Liver (tissue), 8 donors: ENCODE measurements at regions not wholly inside any gene's neighbourhood (a gene's known extent, or its start where the extent isn't known, plus 50 kb on each side); places are given as distances from the start of the nearest gene placed in this dataset.

Experiments
- DNase-seq: peaks from one replicate; pipeline ENCODE4 v3.0.0-alpha.2; 2017; ENCODE audit warnings: low spot score
- H3K27ac ChIP-seq, 2 donors: one replicate each; pipeline ENCODE4 v1.7.0; 2013; ENCODE audit warnings: inconsistent platforms in 2 of 2, low read length in 2 of 2, control low read depth in 1 of 2, low read depth in 1 of 2, mild to moderate bottlenecking in 1 of 2
- H3K27me3 ChIP-seq, 4 donors: one replicate each; pipeline versions ENCODE4 v1.6.1 to v1.7.0; 2013; ENCODE audit warnings: low read length in 3 of 4, inconsistent platforms in 1 of 4, mild to moderate bottlenecking in 1 of 4, moderate library complexity in 1 of 4; ENCODE audit not compliant: control insufficient read depth in 4 of 4, insufficient read depth in 4 of 4
- H3K36me3 ChIP-seq, 4 donors: one replicate each; pipeline versions ENCODE4 v1.6.1 to v1.7.0; 2013; ENCODE audit warnings: low read length in 3 of 4, mild to moderate bottlenecking in 3 of 4, low read depth in 1 of 4, moderate library complexity in 1 of 4; ENCODE audit not compliant: control insufficient read depth in 4 of 4, insufficient read depth in 3 of 4
- H3K4me1 ChIP-seq, 4 donors: one replicate each; pipeline versions ENCODE4 v1.6.1 to v1.7.0; 2013; ENCODE audit warnings: low read length in 3 of 4, mild to moderate bottlenecking in 3 of 4, moderate library complexity in 1 of 4; ENCODE audit not compliant: control insufficient read depth in 4 of 4, insufficient read depth in 4 of 4
- H3K4me3 ChIP-seq, 3 donors: one replicate each; pipeline versions ENCODE4 v1.6.1 to v1.7.0; 2013; ENCODE audit warnings: low read length in 3 of 3, control low read depth in 1 of 3, low read depth in 1 of 3, mild to moderate bottlenecking in 1 of 3
- H3K9ac ChIP-seq, 2 donors: one replicate each; pipeline ENCODE4 v1.7.0; 2013; ENCODE audit warnings: low read length in 2 of 2, mild to moderate bottlenecking in 2 of 2, moderate library complexity in 2 of 2, control low read depth in 1 of 2, low read depth in 1 of 2
- H3K9me3 ChIP-seq, 4 donors: one replicate each; pipeline versions ENCODE4 v1.6.1 to v1.7.0; 2013; ENCODE audit warnings: low read length in 3 of 4; ENCODE audit not compliant: control insufficient read depth in 4 of 4
- EGR1 ChIP-seq, 2 donors: IDR thresholded peaks; 2 replicates each; pipeline ENCODE4 v1.6.1; 2016 to 2018; ENCODE audit warnings: antibody characterized with exemption in 2 of 2, low read depth in 2 of 2
- FOXA1 ChIP-seq: IDR thresholded peaks from 2 replicates; pipeline ENCODE4 v1.6.1; 2016; ENCODE audit warnings: antibody characterized with exemption
- FOXA2 ChIP-seq: IDR thresholded peaks from 2 replicates; pipeline ENCODE4 v1.6.1; 2016; ENCODE audit warnings: antibody characterized with exemption
- HNF4A ChIP-seq, 2 donors: conservative IDR thresholded peaks; 2 replicates each; pipeline ENCODE4 v1.6.1; 2016; ENCODE audit warnings: antibody characterized with exemption in 2 of 2, mild to moderate bottlenecking in 2 of 2
- HNF4G ChIP-seq: IDR thresholded peaks from 2 replicates; pipeline ENCODE4 v1.6.1; 2016; ENCODE audit warnings: antibody characterized with exemption
- JUND ChIP-seq, 2 donors: IDR thresholded peaks; 2 replicates each; pipeline ENCODE4 v1.6.1; 2016; ENCODE audit warnings: antibody characterized with exemption in 2 of 2
- NR2F2 ChIP-seq: IDR thresholded peaks from 2 replicates; pipeline ENCODE4 v1.6.1; 2016; ENCODE audit warnings: antibody characterized with exemption
- RAD21 ChIP-seq, 2 donors: IDR thresholded peaks; 2 replicates each; pipeline ENCODE4 v1.6.1; 2016; ENCODE audit warnings: antibody characterized with exemption in 2 of 2, mild to moderate bottlenecking in 2 of 2
- RXRA ChIP-seq, 2 donors: IDR thresholded peaks; 2 replicates each; pipeline ENCODE4 v1.6.1; 2017 to 2018; ENCODE audit warnings: antibody characterized with exemption in 2 of 2, mild to moderate bottlenecking in 1 of 2
- SP1 ChIP-seq: IDR thresholded peaks from 2 replicates; pipeline ENCODE4 v1.6.1; 2018; ENCODE audit warnings: antibody characterized with exemption, mild to moderate bottlenecking
- TAF1 ChIP-seq: conservative IDR thresholded peaks from 2 replicates; pipeline ENCODE4 v1.6.1; 2016; ENCODE audit warnings: antibody characterized with exemption, mild to moderate bottlenecking
- whole genome bisulfite sequencing: extraction: QIAGEN DNeasy Blood & Tissue Kit; methylation state at CpG from one replicate; pipeline ENCODE4 v1.1.7; 2013; 5-methylcytosine and 5-hydroxymethylcytosine counted together
- TF ChIP-seq, protein P1 (sequence below): fragments of 150-350 bp; IDR thresholded peaks from 2 replicates; pipeline ENCODE4 v1.5.1; 2017; ENCODE audit warnings: improper control_type of control experiment, low read depth, low read length; ENCODE audit not compliant: missing input control
- TF ChIP-seq, protein P2 (sequence below): IDR thresholded peaks from 2 replicates; pipeline ENCODE4 v1.6.1; 2016; ENCODE audit warnings: antibody characterized with exemption, mild to moderate bottlenecking
- TF ChIP-seq, protein P3 (sequence below): IDR thresholded peaks from 2 replicates; pipeline ENCODE4 v1.6.1; 2016; ENCODE audit warnings: antibody characterized with exemption
- donor health status: healthy.
- donor health status: healthy.
- donor health status: healthy.
- donor health status: healthy.
- donor health status: healthy.

DNA sequence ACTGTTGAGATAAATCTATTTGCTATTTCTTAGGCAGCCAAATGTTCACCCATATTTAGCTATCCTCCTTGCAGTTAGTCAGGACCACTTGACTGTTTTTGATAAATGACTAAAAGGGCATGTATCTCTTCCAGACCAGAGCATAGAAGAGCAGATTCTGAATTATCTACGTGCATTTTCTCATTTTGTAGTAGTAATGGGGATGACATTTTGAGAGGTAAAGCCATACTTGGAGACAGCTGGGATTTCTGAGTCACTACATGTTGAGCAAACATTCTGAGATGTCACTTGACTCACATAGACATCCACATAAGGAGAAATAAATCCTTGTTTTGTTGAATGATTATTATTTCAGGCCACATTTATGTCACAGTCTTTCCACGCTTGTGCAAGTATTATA lies 297.6 kb downstream of the CDH10 start (continued):
- TF ChIP-seq, protein P1, sequence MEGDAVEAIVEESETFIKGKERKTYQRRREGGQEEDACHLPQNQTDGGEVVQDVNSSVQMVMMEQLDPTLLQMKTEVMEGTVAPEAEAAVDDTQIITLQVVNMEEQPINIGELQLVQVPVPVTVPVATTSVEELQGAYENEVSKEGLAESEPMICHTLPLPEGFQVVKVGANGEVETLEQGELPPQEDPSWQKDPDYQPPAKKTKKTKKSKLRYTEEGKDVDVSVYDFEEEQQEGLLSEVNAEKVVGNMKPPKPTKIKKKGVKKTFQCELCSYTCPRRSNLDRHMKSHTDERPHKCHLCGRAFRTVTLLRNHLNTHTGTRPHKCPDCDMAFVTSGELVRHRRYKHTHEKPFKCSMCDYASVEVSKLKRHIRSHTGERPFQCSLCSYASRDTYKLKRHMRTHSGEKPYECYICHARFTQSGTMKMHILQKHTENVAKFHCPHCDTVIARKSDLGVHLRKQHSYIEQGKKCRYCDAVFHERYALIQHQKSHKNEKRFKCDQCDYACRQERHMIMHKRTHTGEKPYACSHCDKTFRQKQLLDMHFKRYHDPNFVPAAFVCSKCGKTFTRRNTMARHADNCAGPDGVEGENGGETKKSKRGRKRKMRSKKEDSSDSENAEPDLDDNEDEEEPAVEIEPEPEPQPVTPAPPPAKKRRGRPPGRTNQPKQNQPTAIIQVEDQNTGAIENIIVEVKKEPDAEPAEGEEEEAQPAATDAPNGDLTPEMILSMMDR = no peak
- TF ChIP-seq SP1 (no peak), RAD21 (IDR thresholded peaks at IDR 0.05) (no peak), TAF1 (no peak), HNF4G (no peak), FOXA1 (no peak)

DNA sequence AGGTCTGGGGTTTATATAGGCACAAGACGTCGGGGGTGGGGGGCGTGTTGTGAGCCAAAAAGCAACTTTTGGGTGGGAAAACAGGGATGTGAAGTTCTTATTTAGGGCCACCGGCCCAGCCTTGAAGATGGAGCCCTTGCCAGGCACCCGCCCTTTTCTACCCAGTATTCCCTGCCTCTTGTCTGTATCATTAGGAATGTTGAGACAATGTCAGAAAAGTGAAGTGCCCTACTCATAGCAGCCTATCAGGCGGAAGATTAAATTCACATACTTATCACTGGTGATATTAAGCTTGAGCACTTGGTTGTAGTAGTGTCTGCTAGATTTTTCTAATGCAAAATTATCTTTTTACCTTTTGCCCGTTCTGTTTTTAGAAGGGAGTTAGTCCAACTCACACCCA lies 293.5 kb downstream of the CDH10 start:
- no peaks in the 10 kb centered on the region for H3K4me1 ChIP-seq
- no peaks in the 10 kb centered on the region for H3K36me3 ChIP-seq
- no peaks in the 10 kb centered on the region for H3K9me3 ChIP-seq
- TF ChIP-seq NR2F2 (no peak), HNF4A (conservative IDR thresholded peaks at IDR 0.05) (no peak), RAD21 (IDR thresholded peaks at IDR 0.05) (no peak), RXRA (IDR thresholded peaks at IDR 0.05) (no peak), SP1 (no peak), JUND (IDR thresholded peaks at IDR 0.05) (no peak), TAF1 (no peak), FOXA1 (no peak), EGR1 (IDR thresholded peaks at IDR 0.05; ENCODE audit: low read depth in 2 of 2) (no peak), FOXA2 (no peak)
- TF ChIP-seq, protein P1 = no peak
- TF ChIP-seq, protein P2, sequence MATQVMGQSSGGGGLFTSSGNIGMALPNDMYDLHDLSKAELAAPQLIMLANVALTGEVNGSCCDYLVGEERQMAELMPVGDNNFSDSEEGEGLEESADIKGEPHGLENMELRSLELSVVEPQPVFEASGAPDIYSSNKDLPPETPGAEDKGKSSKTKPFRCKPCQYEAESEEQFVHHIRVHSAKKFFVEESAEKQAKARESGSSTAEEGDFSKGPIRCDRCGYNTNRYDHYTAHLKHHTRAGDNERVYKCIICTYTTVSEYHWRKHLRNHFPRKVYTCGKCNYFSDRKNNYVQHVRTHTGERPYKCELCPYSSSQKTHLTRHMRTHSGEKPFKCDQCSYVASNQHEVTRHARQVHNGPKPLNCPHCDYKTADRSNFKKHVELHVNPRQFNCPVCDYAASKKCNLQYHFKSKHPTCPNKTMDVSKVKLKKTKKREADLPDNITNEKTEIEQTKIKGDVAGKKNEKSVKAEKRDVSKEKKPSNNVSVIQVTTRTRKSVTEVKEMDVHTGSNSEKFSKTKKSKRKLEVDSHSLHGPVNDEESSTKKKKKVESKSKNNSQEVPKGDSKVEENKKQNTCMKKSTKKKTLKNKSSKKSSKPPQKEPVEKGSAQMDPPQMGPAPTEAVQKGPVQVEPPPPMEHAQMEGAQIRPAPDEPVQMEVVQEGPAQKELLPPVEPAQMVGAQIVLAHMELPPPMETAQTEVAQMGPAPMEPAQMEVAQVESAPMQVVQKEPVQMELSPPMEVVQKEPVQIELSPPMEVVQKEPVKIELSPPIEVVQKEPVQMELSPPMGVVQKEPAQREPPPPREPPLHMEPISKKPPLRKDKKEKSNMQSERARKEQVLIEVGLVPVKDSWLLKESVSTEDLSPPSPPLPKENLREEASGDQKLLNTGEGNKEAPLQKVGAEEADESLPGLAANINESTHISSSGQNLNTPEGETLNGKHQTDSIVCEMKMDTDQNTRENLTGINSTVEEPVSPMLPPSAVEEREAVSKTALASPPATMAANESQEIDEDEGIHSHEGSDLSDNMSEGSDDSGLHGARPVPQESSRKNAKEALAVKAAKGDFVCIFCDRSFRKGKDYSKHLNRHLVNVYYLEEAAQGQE = no peak
- TF ChIP-seq, protein P3, sequence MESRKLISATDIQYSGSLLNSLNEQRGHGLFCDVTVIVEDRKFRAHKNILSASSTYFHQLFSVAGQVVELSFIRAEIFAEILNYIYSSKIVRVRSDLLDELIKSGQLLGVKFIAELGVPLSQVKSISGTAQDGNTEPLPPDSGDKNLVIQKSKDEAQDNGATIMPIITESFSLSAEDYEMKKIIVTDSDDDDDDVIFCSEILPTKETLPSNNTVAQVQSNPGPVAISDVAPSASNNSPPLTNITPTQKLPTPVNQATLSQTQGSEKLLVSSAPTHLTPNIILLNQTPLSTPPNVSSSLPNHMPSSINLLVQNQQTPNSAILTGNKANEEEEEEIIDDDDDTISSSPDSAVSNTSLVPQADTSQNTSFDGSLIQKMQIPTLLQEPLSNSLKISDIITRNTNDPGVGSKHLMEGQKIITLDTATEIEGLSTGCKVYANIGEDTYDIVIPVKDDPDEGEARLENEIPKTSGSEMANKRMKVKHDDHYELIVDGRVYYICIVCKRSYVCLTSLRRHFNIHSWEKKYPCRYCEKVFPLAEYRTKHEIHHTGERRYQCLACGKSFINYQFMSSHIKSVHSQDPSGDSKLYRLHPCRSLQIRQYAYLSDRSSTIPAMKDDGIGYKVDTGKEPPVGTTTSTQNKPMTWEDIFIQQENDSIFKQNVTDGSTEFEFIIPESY = no peak
- H3K27ac ChIP-seq = no peak overlapping the region
- no peak overlapping the region for H3K9ac ChIP-seq
- WGBS = 70% methylated on average over 7 of the region's 7 CpGs
- DNase-seq = no peak
- no peak overlapping the region for H3K4me3 ChIP-seq
- peaks cover 0 to 4% (median 0%) of the 10 kb centered on the region in 4 donors for H3K27me3 ChIP-seq
